ENCODE measurements at regions not wholly inside any gene's neighbourhood (a gene's known extent, or its start where the extent isn't known, plus 50 kb on each side); places are given as distances from the start of the nearest gene placed in this dataset.
"Not testable (repeated sequence)": the region's sequence is repeated elsewhere in the genome, so short reads cannot be mapped to it uniquely, and the experiment has no call there.

- DNase-seq: no peak
These were observed 62.3 kb upstream of the HIVEP3 start for GRCh38 chr1:41980827-41981653.

GRCh38 chr1:41978986-41979385, 60.3 kb upstream of the HIVEP3 start:
- DNase-seq: no peak

- peak; percentile 25 for DNase-seq
These were observed 58.6 kb upstream of the HIVEP3 start for GRCh38 chr1:41977326-41977725.

GRCh38 chr1:41976671-41977070, 57.9 kb upstream of the HIVEP3 start:
- DNase-seq: no peak

- no peak for DNase-seq
These were observed 57.3 kb upstream of the HIVEP3 start for GRCh38 chr1:41975850-41976569.

- no peak for DNase-seq
These were observed 56.4 kb upstream of the HIVEP3 start for GRCh38 chr1:41975121-41975520.

- not testable (repeated sequence) for DNase-seq
These were observed 49.8 kb upstream of the HIVEP3 start for GRCh38 chr1:41968557-41968956.
